GM15510 (cell line): ENCODE measurements at regions not wholly inside any gene's neighbourhood (a gene's known extent, or its start where the extent isn't known, plus 50 kb on each side); places are given as distances from the start of the nearest gene placed in this dataset.

Experiments used
- POLR2A ChIP-seq: IDR thresholded peaks from 3 replicates; pipeline ENCODE4 v1.6.1; 2011; ENCODE audit warnings: borderline replicate concordance; ENCODE audit not compliant: insufficient read length; ENCODE audit errors: extremely low read depth

GRCh38 chr5:56569566-56569965, 245.8 kb upstream of the MAP3K1 start:
- no peak for TF ChIP-seq POLR2A

DNA sequence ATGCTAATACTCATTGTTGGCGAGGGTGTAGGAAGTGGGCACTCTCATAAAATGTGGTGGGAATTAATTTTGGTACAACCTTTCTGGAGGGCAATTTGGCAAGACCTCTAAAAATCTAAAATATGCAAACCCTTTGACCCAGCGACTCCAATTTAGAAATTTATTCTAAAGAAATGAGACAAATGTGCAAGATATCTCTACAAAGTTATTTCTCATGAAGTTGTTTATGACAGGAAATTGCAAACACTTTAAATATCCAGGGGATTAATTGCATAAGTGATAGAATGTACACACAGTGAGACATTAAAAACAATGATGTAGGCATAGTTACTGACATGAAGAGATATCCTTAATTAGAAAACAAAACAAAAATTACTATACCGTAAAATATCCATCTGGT, 246.3 kb upstream of the MAP3K1 start:
- no peak for TF ChIP-seq POLR2A

GRCh38 chr5:56567278-56567677, 248.1 kb upstream of the MAP3K1 start:
- TF ChIP-seq POLR2A: no peak

GRCh38 chr5:56566374-56567249, 248.7 kb upstream of the MAP3K1 start:
- no peak for TF ChIP-seq POLR2A

- TF ChIP-seq POLR2A: no peak
These were observed 249.7 kb upstream of the MAP3K1 start for GRCh38 chr5:56565644-56566043.

DNA sequence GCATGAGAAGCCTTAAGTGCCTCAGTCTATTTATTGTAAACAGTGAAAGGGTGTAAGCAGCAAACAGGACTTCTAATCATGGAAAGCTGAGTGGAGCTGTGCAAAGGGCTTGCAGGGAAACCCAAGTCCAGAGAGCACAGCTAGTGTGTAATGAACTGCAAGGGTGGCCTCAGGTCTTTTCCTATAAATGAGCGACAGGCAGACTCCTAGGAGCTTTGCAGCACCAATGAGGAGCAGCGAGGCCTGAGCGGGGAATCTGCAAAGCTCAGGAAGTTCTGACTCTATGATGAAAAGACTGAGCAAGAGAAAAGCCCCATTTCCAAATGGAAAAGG, 250.1 kb upstream of the MAP3K1 start:
- no peak for TF ChIP-seq POLR2A

DNA sequence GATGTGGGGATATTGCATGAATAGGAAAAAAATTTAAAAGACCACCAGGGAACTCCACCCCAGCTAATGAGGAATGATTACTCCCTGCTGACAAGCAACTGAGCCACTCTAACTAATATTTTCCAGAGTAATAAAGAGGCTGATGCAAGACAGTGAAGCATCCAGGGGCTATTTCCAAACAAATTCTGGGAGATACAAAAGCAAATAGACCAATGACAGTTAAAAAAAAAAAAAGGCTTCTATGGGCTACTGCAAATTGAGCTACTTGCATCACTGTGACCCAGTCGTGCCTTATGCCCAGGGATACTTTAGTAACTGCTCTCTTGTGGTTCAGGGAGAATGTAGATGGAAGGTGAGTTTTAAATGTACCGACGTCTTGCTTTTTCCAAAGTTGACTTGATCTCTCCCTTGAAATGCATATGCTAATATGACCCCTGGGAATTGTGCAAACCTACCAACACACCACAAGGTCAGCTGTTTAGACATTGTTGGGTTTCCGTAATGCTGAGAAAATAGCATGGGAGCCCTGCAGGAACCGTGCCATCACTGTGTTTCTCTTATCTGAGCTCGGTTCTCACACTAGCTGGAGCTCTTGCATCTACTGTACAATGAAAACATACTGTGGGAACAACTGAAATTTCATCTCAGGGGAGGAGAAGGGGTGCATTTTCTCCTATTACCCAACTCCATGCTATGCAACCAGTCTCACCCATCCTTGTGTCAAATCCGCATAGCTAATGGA, 250.6 kb upstream of the MAP3K1 start:
- no peak for TF ChIP-seq POLR2A

GRCh38 chr5:56561455-56561854, 253.9 kb upstream of the MAP3K1 start:
- TF ChIP-seq POLR2A: no peak

- no peak for TF ChIP-seq POLR2A
These were observed 257.1 kb upstream of the MAP3K1 start for GRCh38 chr5:56558131-56558745.

DNA sequence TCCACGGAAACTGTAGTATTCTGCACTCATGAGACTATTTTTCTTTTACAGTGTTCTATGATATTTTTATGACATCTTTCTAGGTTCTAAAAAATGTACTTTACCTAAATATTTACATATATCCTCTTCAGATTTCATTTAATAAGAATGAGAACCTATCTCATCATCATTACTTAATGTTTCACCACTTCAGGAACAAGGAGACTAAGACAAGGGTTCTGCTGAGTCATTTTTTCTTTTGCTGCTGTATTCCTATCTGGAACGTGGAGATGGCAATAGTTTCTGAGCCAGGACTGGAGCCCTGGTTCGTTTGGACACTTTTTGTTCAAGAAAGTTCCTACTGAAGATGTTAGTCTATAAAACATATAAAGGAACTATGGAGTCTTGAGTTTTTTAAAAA, 258.2 kb upstream of the MAP3K1 start:
- TF ChIP-seq POLR2A: no peak

DNA sequence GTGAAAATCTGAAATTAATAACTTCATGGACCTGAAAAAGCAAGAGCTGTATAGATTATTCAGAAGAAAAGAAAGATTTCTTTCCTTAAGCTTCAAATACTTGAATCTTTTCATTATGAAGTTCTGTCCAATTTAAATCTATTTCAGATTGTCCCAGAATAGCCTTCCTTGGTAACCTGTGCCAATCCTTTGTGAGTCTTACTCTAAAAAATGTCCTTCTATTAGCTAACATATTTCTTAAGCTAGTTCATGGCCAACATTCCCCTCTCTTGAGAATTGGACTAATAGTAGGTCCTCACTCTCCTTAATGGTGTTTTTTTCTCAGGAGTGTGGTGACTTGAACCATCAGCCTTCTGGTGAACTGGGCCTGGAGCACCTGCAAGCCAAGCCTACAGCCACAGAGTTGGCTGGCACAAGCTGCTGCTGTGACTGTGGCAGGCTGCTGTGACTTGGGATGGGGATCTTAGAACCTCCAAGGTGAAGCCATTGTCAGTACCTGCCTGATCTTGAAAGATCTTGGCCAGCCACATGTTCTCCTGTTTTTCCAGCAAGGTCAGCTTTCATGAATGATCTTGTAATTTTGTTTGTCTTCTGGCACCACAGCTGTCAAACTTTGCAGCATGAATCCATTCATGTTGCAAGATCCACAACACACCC, 262.6 kb upstream of the MAP3K1 start:
- TF ChIP-seq POLR2A: no peak

- TF ChIP-seq POLR2A: no peak
These were observed 265.1 kb upstream of the MAP3K1 start for GRCh38 chr5:56550227-56550626.

GRCh38 chr5:56549096-56549886, 266.1 kb upstream of the MAP3K1 start:
- no peak for TF ChIP-seq POLR2A

DNA sequence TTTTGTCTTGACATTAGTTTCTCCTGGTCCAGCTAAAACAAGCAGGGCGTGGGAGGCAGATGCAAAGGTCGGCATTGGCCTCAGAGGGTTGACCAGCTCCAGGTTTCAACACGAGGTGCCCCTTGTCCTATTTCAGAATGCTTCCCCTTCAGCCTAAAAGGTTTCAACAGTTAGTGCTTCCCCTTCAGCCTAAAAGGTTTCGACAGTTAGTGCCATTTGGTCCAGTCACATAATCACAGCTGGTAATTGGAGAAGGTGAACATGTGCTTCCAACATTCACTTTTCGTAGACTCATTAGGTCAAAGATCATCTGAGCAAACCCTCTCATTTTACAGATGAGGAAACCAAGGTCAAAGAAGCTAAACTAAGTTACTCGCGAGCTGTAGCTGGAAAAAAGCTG, 270.3 kb upstream of the MAP3K1 start:
- no peak for TF ChIP-seq POLR2A
